HCEC 1CT (cell line): ENCODE measurements at regions not wholly inside any gene's neighbourhood (a gene's known extent, or its start where the extent isn't known, plus 50 kb on each side); places are given as distances from the start of the nearest gene placed in this dataset.
"Not testable (repeated sequence)": the region's sequence is repeated elsewhere in the genome, so short reads cannot be mapped to it uniquely, and the experiment has no call there.

Experiments
- DNase-seq: peaks from one replicate; pipeline ENCODE4 v3.0.0-alpha.2; 2017

DNA sequence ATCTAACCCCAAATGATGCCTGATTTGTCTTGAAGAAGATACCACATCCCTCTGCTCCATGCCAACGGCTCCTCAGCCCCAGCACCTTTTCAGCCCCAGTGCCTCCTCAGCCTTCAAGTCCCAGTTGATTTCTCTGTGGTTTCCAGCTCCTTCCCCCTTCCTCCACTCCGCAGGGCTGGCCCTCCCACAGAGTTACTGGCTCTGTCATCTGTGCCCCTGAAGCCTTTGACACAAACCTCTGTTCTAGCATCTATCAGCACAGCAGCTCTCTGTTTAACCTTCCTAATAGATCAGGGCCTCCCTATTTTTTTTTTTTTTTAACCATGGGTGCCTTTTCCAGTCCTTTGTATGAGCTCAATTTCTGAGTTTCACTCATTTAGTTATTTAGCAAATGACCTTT is 201.3 kb upstream of the CXCR4 start:
- no peak for DNase-seq

DNA sequence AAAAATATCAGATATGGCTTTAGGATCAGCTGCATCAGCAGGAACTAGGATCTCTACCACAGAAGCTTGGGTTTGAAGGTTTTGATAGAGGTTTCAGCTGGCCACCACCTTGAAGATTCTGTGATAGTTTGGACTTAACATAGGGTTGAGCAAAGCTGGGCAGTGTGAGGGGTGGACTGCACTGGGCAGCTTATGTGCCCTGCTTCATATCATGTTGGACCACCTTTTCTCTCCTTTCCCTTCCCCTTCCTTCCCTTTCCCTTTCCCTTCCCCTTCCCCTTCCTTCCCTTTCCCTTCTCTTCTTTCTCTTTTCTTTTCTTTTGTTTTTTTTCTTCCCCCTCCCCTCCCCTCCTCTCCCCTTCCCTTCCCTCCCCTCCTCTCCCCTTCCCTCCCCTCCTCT is 196.3 kb upstream of the CXCR4 start:
- DNase-seq = no peak

DNA sequence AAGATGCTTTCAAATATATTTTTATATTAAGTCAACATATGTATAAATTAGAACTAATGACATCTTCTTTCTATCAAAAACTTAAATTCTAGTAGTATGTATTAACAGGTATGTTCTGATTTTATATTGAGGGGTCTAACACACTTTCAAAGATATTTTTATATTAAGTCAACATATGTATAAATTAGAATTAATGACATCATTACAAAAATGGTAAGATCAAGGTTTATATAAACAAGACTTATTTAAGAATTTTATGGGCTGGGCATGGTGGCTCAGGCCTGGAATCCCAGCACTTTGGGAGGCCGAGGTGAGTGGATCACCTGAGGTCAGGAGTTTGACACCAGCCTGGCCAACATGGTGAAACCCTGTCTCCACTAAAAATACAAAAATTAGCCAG is 194.6 kb upstream of the CXCR4 start:
- not testable (repeated sequence) for DNase-seq

DNA sequence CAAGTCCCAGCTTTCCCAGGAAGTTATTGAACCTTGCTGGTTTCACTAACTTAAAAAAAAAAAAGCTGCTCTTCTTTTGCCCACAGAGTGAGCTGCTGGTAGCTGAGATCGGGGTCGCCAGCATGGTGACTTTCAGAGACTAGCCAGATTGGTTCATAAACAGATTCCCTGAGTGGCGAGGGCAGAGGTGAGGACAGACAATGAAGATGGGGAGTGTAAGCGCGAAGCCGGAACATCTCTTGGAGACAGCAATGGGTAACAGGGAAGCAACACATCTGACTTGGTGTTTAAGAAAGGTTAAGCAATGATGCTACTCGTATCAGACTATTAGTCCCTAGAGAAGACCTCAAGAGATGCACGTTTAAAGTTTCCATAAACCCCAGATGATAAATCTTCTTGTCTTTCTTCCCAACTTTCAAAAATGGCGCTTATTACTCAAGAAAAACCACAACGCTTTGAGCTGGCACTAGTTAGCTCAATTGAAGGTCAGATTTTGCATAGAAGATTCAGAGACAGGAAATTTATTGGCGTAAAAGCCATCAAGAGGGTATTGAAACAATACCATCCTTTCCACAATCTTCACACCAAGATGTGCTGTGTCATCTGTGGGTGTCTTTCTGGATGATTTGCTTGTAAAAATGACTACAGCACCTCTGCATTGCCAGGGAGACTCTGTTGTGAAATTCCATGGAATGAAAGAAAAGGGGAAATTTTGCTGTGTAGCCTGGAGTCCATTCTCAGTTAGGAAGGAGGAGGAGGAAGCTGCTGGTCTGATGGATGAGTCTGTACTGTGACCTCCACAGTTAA is 193.1 kb upstream of the CXCR4 start:
- DNase-seq = no peak

DNA sequence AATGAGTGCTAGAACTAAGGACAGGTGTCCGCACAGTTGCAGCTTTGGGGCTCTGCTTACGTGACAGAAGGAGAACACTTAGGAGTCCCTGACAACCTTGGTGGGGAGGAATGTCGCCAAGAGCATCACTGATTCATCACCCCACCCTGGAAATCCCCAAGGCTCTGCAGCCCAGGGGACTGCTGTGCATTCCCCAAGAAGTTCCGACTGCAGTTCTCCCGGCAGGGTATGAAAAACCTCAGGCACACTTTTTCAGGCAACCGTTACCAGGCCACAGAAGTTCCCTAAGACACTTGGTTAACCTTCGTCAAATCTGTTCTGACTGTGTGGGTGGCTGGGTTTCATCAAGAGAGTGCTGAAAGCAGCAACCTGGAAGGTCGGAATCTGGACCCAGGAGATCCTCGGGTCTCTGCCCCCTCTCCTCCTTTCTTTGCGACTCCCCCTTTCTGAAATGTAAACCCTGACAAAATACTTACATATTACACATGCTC is 192.1 kb upstream of the CXCR4 start:
- DNase-seq = no peak

DNA sequence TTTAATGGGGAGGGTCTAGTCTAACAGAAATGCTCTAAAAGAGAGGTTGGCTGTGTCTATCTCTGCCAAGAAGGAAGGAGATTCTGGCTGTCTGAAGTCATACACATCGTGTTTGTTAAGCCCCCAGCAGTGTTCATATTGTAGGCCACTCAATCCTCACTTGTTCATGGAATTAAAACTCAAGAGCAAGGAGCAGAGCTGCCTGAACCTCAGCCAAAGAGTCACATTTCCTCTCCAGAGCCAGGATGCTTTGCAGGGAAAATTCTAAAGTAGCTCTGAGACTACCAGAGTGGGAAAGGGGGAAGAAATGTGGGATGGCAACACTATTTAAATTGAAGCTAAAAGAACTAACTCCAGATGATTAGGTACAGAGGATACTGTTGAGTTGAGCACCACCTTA is 190.7 kb upstream of the CXCR4 start:
- no peak for DNase-seq

DNA sequence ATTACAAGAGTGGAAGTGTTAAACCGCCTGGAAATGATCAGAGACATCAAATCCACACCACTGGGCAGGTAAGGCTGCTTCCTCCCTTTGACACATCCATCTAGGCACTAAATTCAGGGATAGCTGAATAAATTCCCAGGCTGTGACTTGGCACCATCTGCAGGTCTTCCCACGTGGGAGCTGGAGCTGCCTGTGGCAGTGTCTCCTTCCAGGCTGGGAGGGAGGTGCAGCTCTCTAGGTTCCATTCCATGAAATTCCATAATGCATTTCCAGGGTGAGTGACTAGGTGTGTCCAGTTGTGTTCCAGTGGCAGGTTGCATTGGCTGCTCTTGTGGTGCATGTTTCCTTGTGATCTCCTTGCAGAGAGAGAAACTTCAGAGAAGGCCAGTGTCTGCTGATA is 188.9 kb upstream of the CXCR4 start:
- no peak for DNase-seq

DNA sequence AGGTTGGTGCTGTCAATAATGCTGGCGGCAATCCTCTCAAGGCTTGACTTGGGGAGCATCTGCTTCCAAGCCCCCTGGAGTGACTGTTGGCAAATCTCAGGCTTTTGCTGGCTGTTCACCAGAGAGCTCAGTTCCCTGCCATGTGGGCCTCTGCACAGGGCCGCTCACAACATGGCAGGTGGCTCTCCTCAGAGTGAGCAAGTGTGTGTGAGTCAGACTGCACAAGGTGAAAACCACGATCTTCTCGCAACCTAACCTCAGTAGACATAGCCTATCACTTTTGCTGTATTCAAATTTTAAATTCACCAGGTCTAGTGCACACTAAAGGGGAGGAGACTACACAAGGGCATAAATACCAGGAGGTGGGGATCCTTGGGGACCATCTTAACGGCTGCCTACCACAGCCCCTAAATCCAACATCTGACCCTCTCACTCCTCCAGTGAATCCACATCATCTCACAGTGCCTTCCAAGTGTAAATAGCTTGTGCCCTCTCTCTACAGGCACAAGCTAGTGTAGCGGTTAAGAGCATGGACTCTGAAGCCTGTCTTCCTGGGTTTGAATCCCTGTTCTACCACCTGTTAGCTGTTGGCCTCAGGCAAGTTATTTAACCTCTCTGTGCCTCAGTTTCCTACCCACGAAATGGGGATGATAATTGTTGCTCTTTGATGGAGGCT is 187.7 kb upstream of the CXCR4 start:
- no peak for DNase-seq

DNA sequence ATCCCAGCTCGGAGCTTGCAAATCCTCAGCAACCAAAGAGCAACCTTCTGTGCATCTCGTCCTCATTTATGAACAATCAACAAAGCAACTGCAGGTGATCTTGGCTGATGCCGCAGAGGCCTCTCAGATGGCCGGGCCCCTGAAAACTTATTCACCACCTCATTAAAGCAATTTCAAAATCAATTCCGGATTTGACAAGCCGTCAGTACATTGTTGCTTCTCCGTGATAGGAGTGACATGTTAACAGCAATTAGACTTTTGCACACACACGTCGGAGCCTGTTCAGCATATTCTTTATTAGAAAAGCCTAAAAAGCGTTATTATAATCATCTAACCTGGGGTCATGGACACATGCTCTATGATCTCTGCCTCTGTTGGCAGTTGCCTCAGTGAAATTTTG is 183.1 kb upstream of the CXCR4 start:
- no peak for DNase-seq

DNA sequence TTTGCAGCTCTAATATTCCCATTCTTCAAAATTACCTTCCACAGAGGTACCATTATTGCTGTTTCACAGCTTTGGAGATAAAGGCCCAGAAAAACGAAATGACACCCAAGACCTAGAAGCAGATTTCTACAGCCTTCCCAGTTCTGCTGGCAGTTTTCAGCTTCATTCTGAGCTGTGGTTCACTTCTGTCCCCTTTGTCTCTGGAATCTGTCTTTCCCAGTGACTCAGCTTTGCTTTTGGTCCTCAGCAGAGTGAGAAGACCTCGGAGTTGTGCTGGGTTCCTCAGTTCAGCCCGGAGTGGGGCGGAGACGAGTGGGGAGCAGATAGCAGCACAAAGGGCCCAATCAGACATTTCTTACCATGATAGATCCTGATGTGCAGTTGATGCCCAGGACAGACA is 180.7 kb upstream of the CXCR4 start:
- no peak for DNase-seq

DNA sequence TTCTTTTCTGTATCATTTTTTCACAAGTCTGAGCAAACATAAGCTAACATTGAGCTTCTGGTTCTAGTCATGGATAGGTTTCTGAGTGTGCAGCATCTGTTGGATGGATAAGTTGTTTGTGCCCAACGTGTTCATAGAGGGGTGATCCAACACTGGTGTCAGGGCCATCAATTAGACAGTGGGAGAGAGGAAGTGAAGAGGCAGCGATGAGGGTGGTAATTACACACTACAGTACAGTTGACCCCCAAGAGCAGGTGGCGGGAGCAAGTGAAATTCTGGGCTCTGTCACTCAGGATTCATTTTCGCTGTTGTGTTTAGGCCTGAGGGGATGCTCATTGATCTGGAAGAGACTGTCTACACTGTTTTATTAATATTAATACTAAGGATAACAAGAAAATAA is 180.0 kb upstream of the CXCR4 start:
- DNase-seq = no peak

DNA sequence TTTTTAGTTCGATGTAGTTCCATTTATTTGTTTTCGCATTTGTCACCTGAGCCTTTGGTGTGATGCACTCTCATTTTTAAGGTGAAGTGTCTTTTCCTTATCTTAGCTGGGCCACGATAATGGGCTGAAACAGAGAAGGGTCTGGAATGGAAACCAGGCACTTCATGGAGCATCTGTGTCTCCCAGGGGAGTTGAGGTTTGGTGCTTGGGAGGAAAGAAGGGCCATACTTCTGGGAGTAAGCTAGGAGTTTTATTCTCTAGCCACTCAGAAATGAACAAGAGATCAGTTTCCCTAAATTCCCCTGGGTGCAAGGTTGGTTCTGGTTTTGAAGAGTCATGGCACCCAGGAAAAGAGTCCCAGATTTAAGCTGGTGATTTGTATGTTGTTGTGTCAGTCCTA is 179.4 kb upstream of the CXCR4 start:
- DNase-seq = no peak

DNA sequence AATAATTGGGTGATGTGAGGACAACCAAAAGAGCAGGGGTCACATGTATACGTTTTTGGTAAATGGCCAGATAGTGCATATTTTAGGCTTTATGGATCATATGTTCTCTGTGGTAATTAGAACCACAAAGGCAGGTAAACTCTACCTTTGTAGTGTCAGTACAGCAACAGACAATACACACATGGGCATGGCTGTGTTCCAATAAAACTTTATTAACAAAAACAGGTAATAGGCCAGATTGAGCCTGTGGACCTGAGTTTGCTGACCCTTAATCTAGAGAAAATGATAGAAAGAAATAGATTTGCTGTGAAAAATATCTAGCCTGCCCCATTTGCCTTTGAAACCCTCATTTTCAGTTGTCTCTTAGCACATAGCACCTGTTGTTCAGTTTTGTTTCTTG is 177.2 kb upstream of the CXCR4 start:
- DNase-seq = no peak

DNA sequence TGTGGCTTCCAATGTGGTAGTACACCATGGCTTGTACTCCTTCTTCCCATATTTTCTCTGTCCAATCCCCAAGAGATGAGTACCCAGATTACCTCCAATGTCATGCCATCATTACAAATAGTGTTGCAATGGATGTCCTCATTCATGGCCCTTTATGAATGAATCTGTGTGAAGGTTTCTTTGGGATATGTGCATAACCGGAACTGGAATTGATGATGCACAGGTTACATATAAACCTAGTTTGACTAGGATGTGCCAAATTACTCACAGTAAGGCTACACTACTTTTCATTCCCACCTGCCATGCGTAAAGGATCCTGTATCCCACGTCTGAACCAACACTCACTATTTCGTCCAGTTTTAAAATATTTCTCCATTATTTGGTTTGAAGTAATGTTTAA is 173.9 kb upstream of the CXCR4 start:
- DNase-seq = no peak

DNA sequence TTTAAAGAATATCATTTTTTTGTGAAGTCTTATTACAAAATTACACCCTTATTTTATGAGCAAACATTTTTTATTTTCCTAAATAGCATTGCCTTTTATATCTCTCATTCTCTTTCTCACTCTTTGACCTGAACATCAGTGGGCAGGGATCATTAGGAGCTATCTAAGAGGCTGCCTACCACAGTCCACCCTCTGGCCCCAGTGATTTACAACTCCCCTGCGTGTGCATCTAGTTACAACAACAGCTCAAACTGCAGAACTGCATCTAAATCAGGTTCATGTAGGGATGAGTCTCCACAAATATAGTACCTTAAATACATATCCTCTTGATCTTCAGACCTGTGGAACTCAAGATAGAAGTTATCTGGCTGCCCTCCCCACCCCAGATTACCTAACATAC is 172.4 kb upstream of the CXCR4 start:
- DNase-seq = no peak

DNA sequence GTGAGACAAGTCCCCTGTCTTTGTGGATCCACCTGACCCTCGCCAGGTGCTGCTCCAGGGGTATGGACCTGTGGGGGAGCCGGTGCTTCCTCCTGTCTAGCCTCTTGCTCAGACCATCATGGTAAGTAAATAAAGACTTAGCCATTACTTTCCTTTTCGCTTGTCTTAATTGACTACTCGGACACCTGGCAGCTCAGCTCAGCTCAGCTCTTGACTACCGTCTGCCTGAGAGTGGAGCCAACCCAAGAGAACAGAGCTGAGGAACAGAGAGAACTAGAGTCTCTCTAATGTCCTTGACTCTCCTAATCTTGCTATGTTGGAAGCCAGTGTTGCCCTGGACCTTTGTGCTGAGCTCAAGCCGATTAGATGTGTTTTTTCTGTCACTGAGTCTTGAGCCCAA is 170.3 kb upstream of the CXCR4 start:
- DNase-seq = no peak

DNA sequence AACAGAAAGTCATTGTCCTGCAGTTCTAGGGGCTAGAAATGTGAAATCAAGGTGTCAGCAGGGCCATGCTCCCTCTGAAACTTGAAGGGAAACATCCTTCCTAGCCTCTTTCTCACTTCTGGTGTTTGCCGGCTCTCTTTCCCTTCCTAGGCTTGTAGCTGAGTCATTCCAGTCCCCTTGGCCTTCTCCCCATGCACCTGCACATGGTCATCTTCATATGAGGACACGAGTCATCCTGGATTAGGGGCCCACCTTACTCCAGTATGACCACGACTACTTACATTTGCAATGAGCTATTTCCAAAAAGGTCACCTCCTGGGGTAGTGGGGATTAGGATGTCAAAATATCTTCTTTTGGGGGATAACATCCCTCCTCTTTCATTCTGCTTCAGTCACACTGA is 168.5 kb upstream of the CXCR4 start:
- no peak for DNase-seq

DNA sequence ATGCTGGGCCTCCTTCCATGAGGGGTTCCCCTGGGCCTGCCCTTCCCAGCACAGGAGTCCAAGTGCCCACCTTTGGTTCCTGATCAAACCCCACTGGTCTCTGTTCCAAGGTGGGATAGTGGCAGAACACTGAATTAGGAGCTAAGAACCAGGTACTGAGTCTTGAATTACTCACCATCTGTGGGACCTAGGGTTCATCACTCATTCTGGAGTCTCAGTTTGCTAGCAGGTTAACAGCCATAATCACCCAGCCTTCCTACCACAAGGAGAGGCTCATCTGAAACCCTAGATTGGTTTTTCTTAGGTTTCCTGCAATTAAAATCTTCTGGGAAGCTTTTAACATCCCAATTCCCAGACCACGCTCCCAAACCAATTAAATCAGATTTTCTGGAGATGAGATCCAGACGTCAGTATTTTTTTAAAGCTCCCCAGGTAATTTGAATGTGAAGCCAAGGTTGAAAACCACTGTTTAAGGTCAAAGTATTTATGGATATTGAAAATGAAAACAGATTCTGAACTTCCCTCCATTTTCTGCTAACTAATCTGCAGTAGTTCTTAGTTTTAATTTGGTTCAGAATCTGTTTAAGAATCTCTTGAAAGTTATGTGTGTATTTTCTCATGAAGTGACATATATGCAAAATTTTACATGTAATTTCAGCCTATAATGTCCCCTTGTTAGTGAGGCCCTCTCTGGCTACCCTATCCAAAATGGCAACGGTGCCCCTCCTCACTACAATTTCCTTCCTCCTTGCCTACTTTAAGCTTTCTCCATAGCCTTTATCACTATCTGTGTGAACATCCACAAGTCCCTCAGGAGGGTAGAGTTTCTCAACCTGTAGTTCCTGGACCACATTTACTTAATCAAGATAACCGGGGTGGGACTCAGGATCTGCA is 166.5 kb upstream of the CXCR4 start:
- DNase-seq = no peak

DNA sequence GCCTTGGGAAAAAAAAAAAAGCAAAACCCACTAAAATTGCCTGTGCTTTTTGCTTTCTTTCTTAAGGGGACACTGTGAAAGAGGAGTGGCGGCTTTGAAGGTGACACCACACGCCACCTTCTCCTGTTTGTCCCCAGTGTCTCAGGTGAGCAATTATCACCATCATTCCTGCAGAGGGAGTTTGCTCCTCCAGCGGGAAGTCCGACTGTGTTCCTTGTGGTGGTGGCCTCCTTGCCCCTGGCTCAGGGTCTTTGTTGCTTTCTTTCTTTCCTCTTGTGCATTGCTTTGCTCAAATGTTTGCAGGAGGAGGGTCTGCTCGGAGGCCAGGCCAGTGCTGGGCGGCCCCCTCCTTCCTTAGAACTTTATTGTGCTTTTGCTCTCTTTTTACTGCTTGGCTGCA is 164.3 kb upstream of the CXCR4 start:
- DNase-seq = no peak

DNA sequence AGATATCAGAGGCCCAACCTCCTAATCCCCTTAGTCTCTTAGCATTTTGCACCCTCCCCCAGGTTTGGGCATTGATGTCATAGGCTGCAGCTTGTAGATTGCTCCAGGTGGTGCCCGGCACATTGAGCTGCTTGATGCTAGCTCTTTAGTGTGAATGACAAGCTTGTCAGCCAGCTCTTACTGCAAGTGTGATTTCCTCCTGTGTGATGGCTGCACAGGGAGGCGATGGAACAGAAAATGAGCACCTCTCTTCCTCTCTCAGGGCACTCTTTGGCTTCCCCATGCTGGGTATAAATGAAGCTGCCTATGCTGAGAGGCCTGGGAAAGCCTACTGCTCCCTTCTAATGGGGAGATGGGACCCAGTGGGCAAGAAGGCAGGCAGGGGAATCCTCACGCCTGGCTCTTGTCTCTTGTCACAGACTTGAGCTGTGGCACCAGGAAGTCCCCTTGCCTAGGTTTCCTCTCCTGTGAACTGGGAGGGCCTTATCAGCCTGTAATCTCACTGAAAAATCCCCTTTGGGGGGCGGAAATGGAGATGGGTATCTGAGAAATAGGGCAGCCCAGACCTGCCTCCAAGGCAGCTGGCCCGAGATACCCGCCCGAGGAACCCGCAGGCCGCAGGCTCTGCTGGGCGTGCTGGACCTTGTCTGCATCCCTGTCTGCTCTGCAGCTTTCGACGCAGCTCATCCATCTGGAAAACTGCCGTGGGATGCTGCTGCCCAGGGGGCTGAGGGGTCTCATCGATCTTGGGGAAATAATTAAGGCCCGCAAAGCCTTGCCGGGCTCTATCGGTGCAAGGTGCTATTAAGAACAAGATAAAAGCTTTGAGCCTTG is 163.5 kb upstream of the CXCR4 start:
- no peak for DNase-seq

DNA sequence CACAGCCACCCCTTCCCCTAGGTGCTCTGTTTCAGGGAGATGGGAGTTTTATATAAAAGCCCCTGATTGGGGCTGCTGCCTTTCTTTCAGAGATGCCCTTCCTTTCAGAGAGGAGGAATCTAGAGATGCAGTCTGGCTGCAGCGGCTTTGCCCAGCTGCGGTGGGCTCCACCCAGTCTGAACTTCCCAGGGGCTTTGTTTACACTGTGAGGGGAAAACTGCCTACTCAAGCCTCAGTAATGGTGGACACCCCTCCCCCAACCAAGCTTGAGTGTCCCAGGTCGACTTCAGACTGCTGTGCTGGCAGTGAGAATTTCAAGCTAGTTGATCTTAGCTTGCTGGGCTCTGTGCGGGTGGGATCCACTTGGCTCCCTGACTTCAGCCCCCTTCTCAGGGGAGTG is 148.4 kb upstream of the CXCR4 start:
- not testable (repeated sequence) for DNase-seq

DNA sequence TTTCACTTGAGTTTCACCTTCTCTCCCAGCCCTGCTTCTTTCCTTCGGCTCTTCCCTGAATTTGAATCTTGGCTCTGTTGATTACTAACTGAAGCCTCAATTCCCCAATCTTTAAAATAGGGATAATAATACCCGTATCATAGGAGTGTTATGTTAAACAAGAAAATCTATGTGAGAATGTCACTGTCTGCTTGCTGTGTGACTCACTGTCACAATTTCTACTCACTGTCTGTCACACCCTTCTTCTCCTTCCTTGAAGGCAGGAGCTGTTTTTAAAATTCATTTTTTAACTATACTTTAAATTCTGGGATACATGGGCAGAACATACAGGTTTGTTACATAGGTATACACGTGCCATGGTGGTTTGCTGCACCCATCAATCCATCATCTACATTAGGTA is 141.6 kb upstream of the CXCR4 start:
- DNase-seq = no peak

DNA sequence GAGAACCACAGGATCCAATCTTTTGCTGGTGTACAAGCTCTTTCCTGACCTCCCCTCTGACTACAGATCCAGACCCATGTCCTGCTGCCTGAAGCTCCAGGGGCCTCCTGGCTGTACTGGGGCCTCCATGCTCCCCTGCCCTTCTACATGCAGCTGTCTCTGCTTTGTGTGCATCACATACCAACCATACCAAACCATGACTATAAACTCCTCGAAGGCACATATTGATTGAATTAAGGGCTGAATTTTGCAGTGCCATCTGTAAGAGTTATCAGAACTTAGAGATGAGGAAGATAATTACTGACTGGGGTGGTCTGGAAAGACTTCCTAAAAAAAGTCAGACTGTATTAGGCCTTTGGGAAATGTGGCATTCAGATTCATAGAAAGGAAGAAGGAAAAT is 139.9 kb upstream of the CXCR4 start:
- no peak for DNase-seq
